NCI-H1417 (cell line): ENCODE measurements at regions not wholly inside any gene's neighbourhood (a gene's known extent, or its start where the extent isn't known, plus 50 kb on each side); places are given as distances from the start of the nearest gene placed in this dataset.
"Not testable (repeated sequence)": the region's sequence is repeated elsewhere in the genome, so short reads cannot be mapped to it uniquely, and the experiment has no call there.

Experiments
- DNase-seq, 3 experiments: peaks; one replicate each; lab custom pipeline; 2025; lab: John Stamatoyannopoulos, UW

DNA sequence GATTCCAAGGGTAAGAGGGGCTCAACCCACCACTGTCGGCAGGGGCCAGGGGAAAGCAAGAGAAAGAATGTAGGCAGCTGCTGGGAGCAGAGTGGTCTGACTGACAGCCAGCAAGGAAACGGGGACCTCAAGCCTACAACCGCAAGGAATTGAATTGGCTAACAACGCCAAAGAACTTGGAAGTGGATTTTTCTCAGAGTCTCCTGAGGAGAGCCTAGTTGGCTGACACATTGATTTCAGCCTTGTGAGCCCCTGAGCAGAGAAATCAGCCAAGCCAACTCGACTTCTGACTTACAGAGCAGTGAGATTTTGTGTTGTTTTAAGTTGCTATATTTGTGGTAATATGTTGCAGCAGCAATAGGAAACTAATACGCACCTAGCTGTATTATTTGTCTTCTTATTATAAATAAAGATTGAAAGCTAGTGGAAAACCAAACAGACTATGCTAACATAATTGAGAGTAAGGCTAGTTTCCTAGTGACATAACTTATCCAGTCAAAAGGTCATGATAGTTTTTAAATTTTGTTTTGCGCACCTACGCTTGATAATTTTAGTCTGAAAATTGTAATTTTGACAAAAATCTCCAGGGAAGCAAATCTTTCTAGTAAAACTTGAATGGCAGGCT is 145.8 kb upstream of the HCCS start:
- no peak for DNase-seq

DNA sequence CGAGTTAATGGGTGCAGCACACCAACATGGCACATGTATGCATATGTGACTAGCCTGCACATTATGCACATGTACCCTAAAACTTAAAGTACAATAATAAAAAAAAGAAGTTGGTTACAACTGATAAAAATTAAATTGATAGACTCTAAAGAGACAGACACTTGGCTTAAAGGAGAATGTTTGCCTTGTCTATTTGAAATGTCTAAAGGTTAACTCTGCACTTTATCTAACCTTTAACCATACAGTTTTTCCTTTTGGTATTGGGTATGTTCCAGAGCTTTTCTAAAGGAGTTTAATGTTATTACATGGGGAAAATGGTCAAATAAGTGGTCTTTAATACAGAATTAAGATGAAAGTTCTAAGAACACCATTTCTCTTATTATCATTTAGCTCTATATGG is 145.1 kb upstream of the HCCS start:
- DNase-seq = no peak

DNA sequence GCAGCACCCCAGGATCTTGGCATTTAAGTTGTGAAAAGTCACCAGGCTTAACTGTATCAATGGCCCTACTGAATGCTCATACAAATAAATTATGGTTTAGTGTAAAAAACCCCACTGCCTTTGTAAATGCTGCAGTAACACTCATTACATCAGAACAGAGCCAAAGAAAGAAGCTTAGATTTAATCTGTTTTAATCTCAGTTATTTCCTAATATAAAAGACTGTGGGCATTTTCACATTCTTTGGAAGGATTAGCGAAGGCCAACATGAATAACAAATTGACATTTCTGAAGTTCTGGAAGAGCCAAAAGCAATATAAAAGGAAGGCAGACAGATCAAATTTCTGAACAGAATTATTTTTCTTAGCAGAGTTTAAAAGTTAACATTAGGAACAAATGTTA is 140.0 kb upstream of the HCCS start:
- no peak for DNase-seq

- DNase-seq = no peak
Observed at GRCh38 chrX:10971759-10972158, 139.4 kb upstream of the HCCS start.

GRCh38 chrX:10972706-10973105 is 138.4 kb upstream of the HCCS start:
- no peak for DNase-seq

- no peak for DNase-seq
Observed at GRCh38 chrX:10974920-10975319, 136.2 kb upstream of the HCCS start.

DNA sequence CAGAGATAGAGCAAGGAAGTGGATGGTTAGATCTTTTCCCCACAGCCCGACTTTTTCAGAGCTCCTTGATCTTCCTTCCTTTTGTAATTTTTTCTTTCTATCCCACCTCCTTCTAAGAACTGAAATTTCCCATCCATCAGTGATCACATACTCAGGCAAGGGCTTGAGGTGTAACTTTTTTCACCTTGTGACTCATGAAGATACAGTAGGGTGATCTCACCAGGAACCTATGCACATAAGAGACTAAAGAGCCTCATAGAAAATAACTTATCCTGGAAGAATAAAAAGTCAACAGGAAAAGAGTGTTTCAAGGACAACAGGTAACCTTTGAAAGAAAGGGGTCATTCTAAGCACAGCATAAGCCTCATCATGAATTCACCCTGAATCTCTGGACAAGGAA is 131.2 kb upstream of the HCCS start:
- no peak for DNase-seq

DNA sequence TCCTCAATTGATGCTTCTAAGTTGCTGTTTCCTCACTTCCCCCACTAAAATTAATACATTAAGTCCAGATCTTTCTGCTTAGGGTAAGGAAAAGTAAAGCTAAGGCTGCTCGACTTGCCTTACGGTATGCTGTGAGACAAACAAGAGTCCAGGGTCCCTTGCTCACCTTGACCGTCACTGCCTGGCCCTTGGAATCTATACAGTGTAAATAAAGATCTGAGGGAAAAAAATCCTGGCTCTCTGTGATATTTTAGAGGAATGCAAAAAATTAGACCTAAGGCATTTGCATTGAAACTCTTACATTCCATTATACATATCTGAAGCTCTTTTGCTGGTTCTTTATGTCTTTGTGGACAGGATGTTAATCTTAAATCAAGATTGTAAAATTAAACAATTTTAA is 129.6 kb upstream of the HCCS start:
- no peak for DNase-seq

GRCh38 chrX:10983526-10983925 is 127.6 kb upstream of the HCCS start:
- DNase-seq = no peak

- DNase-seq = peak in 1 of 3 experiments; percentile 28
Observed at GRCh38 chrX:10984213-10984612, 126.9 kb upstream of the HCCS start.

- no peak for DNase-seq
Observed at GRCh38 chrX:10986616-10987015, 124.5 kb upstream of the HCCS start.

GRCh38 chrX:10988653-10989052 is 122.5 kb upstream of the HCCS start:
- DNase-seq = no peak

DNA sequence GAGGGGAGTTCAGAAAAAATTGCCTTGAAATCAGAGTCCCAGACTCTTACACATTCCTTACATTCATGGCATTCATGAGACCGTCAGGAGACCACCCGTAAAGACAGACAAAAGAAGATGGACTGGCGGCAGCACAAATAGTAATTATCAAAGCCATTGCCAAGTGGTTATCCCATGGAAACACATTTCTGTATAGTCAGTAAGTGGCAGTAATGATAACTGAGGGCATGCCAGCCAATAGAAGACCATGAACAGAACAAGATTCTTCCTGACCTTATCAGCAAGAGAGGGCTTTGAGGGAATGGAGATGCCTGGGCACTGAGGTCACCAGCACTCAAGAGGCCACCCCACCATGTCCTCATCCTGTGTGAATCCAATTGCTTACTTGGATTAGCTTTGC is 121.7 kb upstream of the HCCS start:
- peak in 1 of 3 experiments; percentile 9 for DNase-seq

DNA sequence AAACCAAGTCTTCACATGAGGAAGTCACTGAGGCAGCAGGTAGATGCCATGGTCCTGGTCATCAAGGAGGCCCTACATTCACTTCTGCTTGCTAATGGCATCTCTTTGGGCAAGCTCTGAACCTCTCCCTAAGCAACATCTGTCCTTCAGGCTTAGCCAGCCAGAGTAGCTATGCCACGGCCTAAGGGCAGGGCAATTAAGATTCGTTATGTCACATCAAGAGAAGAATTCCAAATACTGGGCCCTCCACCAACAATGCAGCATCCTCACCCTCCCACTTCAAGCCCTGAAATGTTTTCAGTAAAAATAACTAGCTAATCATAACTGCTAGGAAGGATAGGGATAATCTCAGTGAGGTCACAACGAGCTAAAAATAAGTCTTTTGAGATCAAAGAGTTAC is 120.7 kb upstream of the HCCS start:
- peak in 1 of 3 experiments; percentile 23 for DNase-seq

- DNase-seq = no peak
Observed at GRCh38 chrX:10990976-10991375, 120.2 kb upstream of the HCCS start.

- DNase-seq = no peak
Observed at GRCh38 chrX:10992110-10992509, 119.0 kb upstream of the HCCS start.

- DNase-seq = not testable (repeated sequence)
Observed at GRCh38 chrX:11007076-11007475, 104.1 kb upstream of the HCCS start.

- no peak for DNase-seq
Observed at GRCh38 chrX:11010476-11010875, 100.7 kb upstream of the HCCS start.

- no peak for DNase-seq
Observed at GRCh38 chrX:11016728-11017127, 94.4 kb upstream of the HCCS start.

GRCh38 chrX:11022588-11022987 is 88.5 kb upstream of the HCCS start:
- DNase-seq = not testable (repeated sequence)

GRCh38 chrX:11039926-11040325 is 71.2 kb upstream of the HCCS start:
- no peak for DNase-seq

- no peak for DNase-seq
Observed at GRCh38 chrX:11040405-11040804, 70.7 kb upstream of the HCCS start.

DNA sequence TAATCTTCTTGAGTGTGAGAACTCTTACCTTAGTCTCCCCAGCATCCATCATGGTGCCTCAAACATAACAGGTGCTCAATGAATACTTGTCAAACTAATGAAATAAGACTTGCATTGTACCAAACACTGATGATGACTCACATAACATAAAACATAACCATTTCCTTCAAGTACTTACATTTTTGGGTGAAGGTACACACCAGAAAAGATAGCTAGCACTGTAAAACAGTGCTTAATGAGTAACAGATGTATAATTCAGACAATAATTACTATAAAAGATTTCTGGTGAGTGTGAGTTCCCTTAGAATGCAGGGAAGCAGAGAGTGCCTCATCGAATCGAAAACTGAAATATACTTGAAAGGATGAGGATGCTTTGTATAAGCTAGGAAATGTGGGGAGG is 70.1 kb upstream of the HCCS start:
- DNase-seq = no peak

- DNase-seq = no peak
Observed at GRCh38 chrX:11050013-11050412, 61.1 kb upstream of the HCCS start.

- no peak for DNase-seq
Observed at GRCh38 chrX:11053351-11053750, 57.8 kb upstream of the HCCS start.
